GM08714 (cell line): ENCODE measurements at regions not wholly inside any gene's neighbourhood (a gene's known extent, or its start where the extent isn't known, plus 50 kb on each side); places are given as distances from the start of the nearest gene placed in this dataset.

Experiments used
- H3K4me3 ChIP-seq: fragments of 200-500 bp; sonication (Bioruptor generic); 2 replicates; pipeline ENCODE4 v1.5.1; 2014; ENCODE audit warnings: mild to moderate bottlenecking, low read length, inconsistent platforms
- ZNF274 ChIP-seq: IDR thresholded peaks from 2 replicates; pipeline ENCODE4 v1.6.1; 2012; ENCODE audit warnings: mild to moderate bottlenecking, low read depth, low read length

- no peak for TF ChIP-seq ZNF274
- no peak overlapping the region for H3K4me3 ChIP-seq
Measured at GRCh38 chr6:133583907-133584427, 304.9 kb upstream of the TCF21 start.

GRCh38 chr6:133584823-133585222, 304.1 kb upstream of the TCF21 start:
- TF ChIP-seq ZNF274 = no peak

GRCh38 chr6:133585978-133586377, 302.9 kb upstream of the TCF21 start:
- TF ChIP-seq ZNF274 = no peak
- no peak overlapping the region for H3K4me3 ChIP-seq

More at GRCh38 chr6:133584823-133585222, 304.1 kb upstream of the TCF21 start:
- H3K4me3 ChIP-seq = no peak overlapping the region

- no peak for TF ChIP-seq ZNF274
- no peak overlapping the region for H3K4me3 ChIP-seq
Measured at GRCh38 chr6:133587546-133588160, 301.3 kb upstream of the TCF21 start.

GRCh38 chr6:133590196-133590595, 298.7 kb upstream of the TCF21 start:
- no peak for TF ChIP-seq ZNF274
- H3K4me3 ChIP-seq = no peak overlapping the region

- no peak for TF ChIP-seq ZNF274
- H3K4me3 ChIP-seq = no peak overlapping the region
Measured at GRCh38 chr6:133590814-133591213, 298.1 kb upstream of the TCF21 start.

- no peak for TF ChIP-seq ZNF274
- no peak overlapping the region for H3K4me3 ChIP-seq
Measured at GRCh38 chr6:133591275-133591674, 297.6 kb upstream of the TCF21 start.

- TF ChIP-seq ZNF274 = no peak
- H3K4me3 ChIP-seq = no peak overlapping the region
Measured at GRCh38 chr6:133594652-133595110, 294.2 kb upstream of the TCF21 start.

- TF ChIP-seq ZNF274 = no peak
- H3K4me3 ChIP-seq = no peak overlapping the region
Measured at GRCh38 chr6:133595111-133595761, 293.7 kb upstream of the TCF21 start.

GRCh38 chr6:133606852-133607251, 282.1 kb upstream of the TCF21 start:
- H3K4me3 ChIP-seq = no peak overlapping the region
- TF ChIP-seq ZNF274 = no peak

- no peak overlapping the region for H3K4me3 ChIP-seq
- TF ChIP-seq ZNF274 = no peak
Measured at GRCh38 chr6:133608620-133609019, 280.3 kb upstream of the TCF21 start.

- H3K4me3 ChIP-seq = no peak overlapping the region
- no peak for TF ChIP-seq ZNF274
Measured at GRCh38 chr6:133609415-133610226, 279.3 kb upstream of the TCF21 start.

- H3K4me3 ChIP-seq = no peak overlapping the region
- no peak for TF ChIP-seq ZNF274
Measured at GRCh38 chr6:133610227-133610840, 278.6 kb upstream of the TCF21 start.

GRCh38 chr6:133610971-133611370, 277.9 kb upstream of the TCF21 start:
- H3K4me3 ChIP-seq = no peak overlapping the region
- TF ChIP-seq ZNF274 = no peak
